Motor neuron (in vitro differentiated cells): ENCODE measurements at regions not wholly inside any gene's neighbourhood (a gene's known extent, or its start where the extent isn't known, plus 50 kb on each side); places are given as distances from the start of the nearest gene placed in this dataset.

ENCODE experiments used
- ATAC-seq, 8 experiments: fragments of 200-7000 bp; cut with Tn5 transposase; replicated peaks in 6 of 8; 2 replicates each; pipeline ENCODE4 v1.8.0; 2021; ENCODE audit warnings: mild to moderate bottlenecking in 8 of 8, moderate library complexity in 8 of 8
- H3K27ac ChIP-seq, 2 donors: fragments of 250-450 bp; sonication (Bioruptor Pico); 2 replicates each; pipeline ENCODE4 v1.9.0; 2021; ENCODE audit warnings: antibody characterized with exemption in 2 of 2, mild to moderate bottlenecking in 2 of 2, moderate library complexity in 1 of 2
- H3K4me1 ChIP-seq, 2 donors: fragments of 250-450 bp; sonication (Bioruptor Pico); replicated peaks in 1 of 2; 2 replicates each; pipeline ENCODE4 v1.6.1; 2021; ENCODE audit warnings: antibody characterized with exemption in 2 of 2, mild to moderate bottlenecking in 2 of 2, moderate library complexity in 1 of 2
- H3K4me3 ChIP-seq, 5 donors: fragments of 250-450 bp; sonication (Bioruptor Pico); 2 replicates each; pipeline ENCODE4 v1.9.0; 2021; ENCODE audit warnings: antibody characterized with exemption in 5 of 5, mild to moderate bottlenecking in 5 of 5, moderate library complexity in 4 of 5
- WGBS, 10 experiments: fragments of 450-650 bp; shearing (Covaris generic); methylation state at CpG; one replicate each; pipeline ENCODE4 v1.0.0; 2022; 5-methylcytosine and 5-hydroxymethylcytosine counted together
- in situ Hi-C, 9 experiments: fragments of 400-800 bp; cut with MboI; loops; one replicate each; pipeline ENCODE4 v1.15.0; 2021; ENCODE audit warnings: low sequenced_read_pairs in 9 of 9, low pct_unique_long_range_greater_than_20kb in 2 of 9; ENCODE audit not compliant: unreplicated experiment in 9 of 9

- in situ Hi-C loops, result no loop called here
- WGBS, 10 experiments, result 17 to 100% (median 70%) methylated on average over 1 to 15 of the region's 23 CpGs; no CpG with 5 or more reads in 3 of the 10 experiments
- Histone ChIP-seq H3K27ac (no peak overlapping the region), H3K4me3 (no peak overlapping the region), H3K4me1 (no peaks in the 10 kb centered on the region)
- no peak for ATAC-seq
Measured at GRCh38 chr5:3339092-3339797, 256.4 kb upstream of the IRX1 start.

GRCh38 chr5:3337812-3338541 lies 257.7 kb upstream of the IRX1 start:
- WGBS, 10 experiments, result 20 to 93% (median 90%) methylated on average over 1 to 10 of the region's 16 CpGs; no CpG with 5 or more reads in 3 of the 10 experiments
- H3K4me3 ChIP-seq, result no peak overlapping the region
- in situ Hi-C loops, result no loop called here
- no peak overlapping the region for H3K27ac ChIP-seq
- H3K4me1 ChIP-seq, result no peaks in the 10 kb centered on the region
- no peak for ATAC-seq

- no peak overlapping the region for H3K4me3 ChIP-seq
- WGBS, 10 experiments, result 0 to 80% (median 39%) methylated on average over 1 to 7 of the region's 11 CpGs; no CpG with 5 or more reads in 2 of the 10 experiments
- no peaks in the 10 kb centered on the region for H3K4me1 ChIP-seq
- no peak overlapping the region for H3K27ac ChIP-seq
- in situ Hi-C loops, result no loop called here
- no peak for ATAC-seq
Measured at GRCh38 chr5:3336666-3337065, 259.0 kb upstream of the IRX1 start.

- no peak overlapping the region for H3K4me3 ChIP-seq
- no peaks in the 10 kb centered on the region for H3K4me1 ChIP-seq
- 100% methylated on average over 1 of the region's 12 CpGs; no CpG with 5 or more reads in 9 of the 10 experiments for WGBS, 10 experiments
- no peak overlapping the region for H3K27ac ChIP-seq
- ATAC-seq, result no peak
- in situ Hi-C loops, result no loop called here
Measured at GRCh38 chr5:3335301-3335700, 260.3 kb upstream of the IRX1 start.

- WGBS, 10 experiments, result 58 to 94% (median 82%) methylated on average over 1 to 2 of the region's 8 CpGs; no CpG with 5 or more reads in 6 of the 10 experiments
- Histone ChIP-seq H3K27ac (no peak overlapping the region), H3K4me3 (no peak overlapping the region), H3K4me1 (no peaks in the 10 kb centered on the region)
- in situ Hi-C loops, result no loop called here
- ATAC-seq, result no peak
Measured at GRCh38 chr5:3333836-3334235, 261.8 kb upstream of the IRX1 start.

- in situ Hi-C loops, result no loop called here
- no peaks in the 10 kb centered on the region for H3K4me1 ChIP-seq
- WGBS, 10 experiments, result 93 to 100% (median 97%) methylated on average over 1 to 6 of the region's 9 CpGs; no CpG with 5 or more reads in 7 of the 10 experiments
Measured at GRCh38 chr5:3333105-3333504, 262.5 kb upstream of the IRX1 start.

GRCh38 chr5:3331819-3332218 lies 263.8 kb upstream of the IRX1 start:
- Histone ChIP-seq H3K4me1 (no peaks in the 10 kb centered on the region), H3K27ac (no peak overlapping the region), H3K4me3 (no peak overlapping the region)
- no peak for ATAC-seq
- in situ Hi-C loops, result no loop called here
- 67 to 100% (median 90%) methylated on average over 1 to 4 of the region's 6 CpGs; no CpG with 5 or more reads in 5 of the 10 experiments for WGBS, 10 experiments

More at GRCh38 chr5:3333105-3333504, 262.5 kb upstream of the IRX1 start:
- no peak for ATAC-seq
- H3K4me3 ChIP-seq, result no peak overlapping the region
- no peak overlapping the region for H3K27ac ChIP-seq

- no peak overlapping the region for H3K4me3 ChIP-seq
- no peak overlapping the region for H3K27ac ChIP-seq
- peaks cover 0 to 6% of the 10 kb centered on the region in 2 donors for H3K4me1 ChIP-seq
- WGBS, 10 experiments, result 20 to 100% (median 84%) methylated on average over 1 to 5 of the region's 6 CpGs; no CpG with 5 or more reads in 4 of the 10 experiments
- in situ Hi-C loops, result no loop called here
- ATAC-seq, result no peak
Measured at GRCh38 chr5:3330442-3330841, 265.2 kb upstream of the IRX1 start.

GRCh38 chr5:3329427-3329826 lies 266.2 kb upstream of the IRX1 start:
- no peak for ATAC-seq
- WGBS, 10 experiments, result 79 to 93% methylated on average over 2 to 3 of the region's 4 CpGs; no CpG with 5 or more reads in 8 of the 10 experiments
- Histone ChIP-seq H3K4me3 (no peak overlapping the region), H3K4me1 (peaks cover 0 to 14% of the 10 kb centered on the region in 2 donors), H3K27ac (no peak overlapping the region)
- in situ Hi-C loops, result no loop called here

- Histone ChIP-seq H3K27ac (no peak overlapping the region), H3K4me3 (no peak overlapping the region), H3K4me1 (peaks cover 0 to 14% of the 10 kb centered on the region in 2 donors)
- ATAC-seq, result no peak
- in situ Hi-C loops, result no loop called here
- 66 to 93% (median 83%) methylated on average over 4 to 7 of the region's 9 CpGs; no CpG with 5 or more reads in 6 of the 10 experiments for WGBS, 10 experiments
Measured at GRCh38 chr5:3326841-3327232, 268.8 kb upstream of the IRX1 start.

GRCh38 chr5:3325972-3326840 lies 269.4 kb upstream of the IRX1 start:
- in situ Hi-C loops, result no loop called here
- H3K4me3 ChIP-seq, result no peak overlapping the region
- H3K27ac ChIP-seq, result no peak overlapping the region
- peaks cover 0 to 14% of the 10 kb centered on the region in 2 donors for H3K4me1 ChIP-seq
- 8 to 85% (median 39%) methylated on average over 1 to 27 of the region's 36 CpGs for WGBS, 10 experiments
- peak in 5 of 8 experiments; percentile 21 to 65 (median 60) for ATAC-seq

GRCh38 chr5:3325201-3325971 lies 270.2 kb upstream of the IRX1 start:
- H3K27ac ChIP-seq, result no peak overlapping the region
- ATAC-seq, result peak in 6 of 8 experiments; percentile 12 to 75 (median 66)
- H3K4me1 ChIP-seq, result peaks cover 0 to 14% of the 10 kb centered on the region in 2 donors
- 25 to 93% (median 63%) methylated on average over 2 to 12 of the region's 28 CpGs; no CpG with 5 or more reads in 1 of the 10 experiments for WGBS, 10 experiments
- H3K4me3 ChIP-seq, result no peak overlapping the region
- in situ Hi-C loops, result no loop called here
